Cardiac muscle cell (in vitro differentiated cells and primary cell): ENCODE measurements at regions not wholly inside any gene's neighbourhood (a gene's known extent, or its start where the extent isn't known, plus 50 kb on each side); places are given as distances from the start of the nearest gene placed in this dataset.
A peak's percentile ranks its signal among the peaks of the same experiment; 100 is the strongest.

Source experiments
- DNase-seq, 2 donors: peaks; one replicate each; pipeline versions ENCODE4 v3.0.0 to v3.0.0-alpha.2; 2010 to 2017; ENCODE audit warnings: low read depth in 1 of 2, low spot score in 1 of 2
- H3K27ac ChIP-seq: fragments of 200-600 bp; sonication (generic); 2 replicates; pipeline ENCODE4 v1.5.1; 2016
- H3K27me3 ChIP-seq: fragments of 200-600 bp; sonication (generic); 2 replicates; pipeline ENCODE4 v1.6.0; 2016; ENCODE audit warnings: control low read depth
- H3K36me3 ChIP-seq: fragments of 200-600 bp; sonication (generic); 2 replicates; pipeline ENCODE4 v1.5.1; 2016; ENCODE audit warnings: control low read depth
- H3K4me1 ChIP-seq: fragments of 200-600 bp; sonication (generic); 2 replicates; pipeline ENCODE4 v1.8.1; 2017; ENCODE audit warnings: low read depth, mild to moderate bottlenecking, mixed run types
- H3K4me3 ChIP-seq: fragments of 200-600 bp; sonication (generic); 2 replicates; pipeline ENCODE4 v1.5.1; 2016; ENCODE audit warnings: mild to moderate bottlenecking
- H3K9me3 ChIP-seq: fragments of 200-600 bp; sonication (generic); 2 replicates; pipeline ENCODE4 v1.5.1; 2017; ENCODE audit warnings: low read depth, mild to moderate bottlenecking, control low read depth
- CTCF ChIP-seq: IDR thresholded peaks from 2 replicates; pipeline ENCODE4 v1.5.1; 2012; ENCODE audit warnings: low read depth, mild to moderate bottlenecking, low read length

- no peaks in the 10 kb centered on the region for H3K4me1 ChIP-seq
- H3K9me3 ChIP-seq, result no peaks in the 10 kb centered on the region
- no peaks in the 10 kb centered on the region for H3K27me3 ChIP-seq
- no peak overlapping the region for H3K4me3 ChIP-seq
- no peak overlapping the region for H3K27ac ChIP-seq
- TF ChIP-seq CTCF, result no peak
- no peak for DNase-seq
- H3K36me3 ChIP-seq, result no peaks in the 10 kb centered on the region
These were observed 152.8 kb downstream of the B3GNT2 start for GRCh38 chr2:62348700-62349099.

- DNase-seq, result no peak
- Histone ChIP-seq H3K36me3 (no peaks in the 10 kb centered on the region), H3K27me3 (no peaks in the 10 kb centered on the region), H3K9me3 (no peaks in the 10 kb centered on the region), H3K4me3 (no peak overlapping the region), H3K4me1 (peaks cover 6% of the 10 kb centered on the region), H3K27ac (no peak overlapping the region)
- TF ChIP-seq CTCF, result no peak
These were observed 151.8 kb downstream of the B3GNT2 start for GRCh38 chr2:62347563-62348270.

- Histone ChIP-seq H3K36me3 (no peaks in the 10 kb centered on the region), H3K4me3 (no peak overlapping the region)
- TF ChIP-seq CTCF, result no peak
These were observed 148.6 kb downstream of the B3GNT2 start for GRCh38 chr2:62344472-62344871.

GRCh38 chr2:62343636-62344337 lies 147.9 kb downstream of the B3GNT2 start:
- Histone ChIP-seq H3K27me3 (no peaks in the 10 kb centered on the region), H3K4me1 (peaks cover 10% of the 10 kb centered on the region), H3K36me3 (no peaks in the 10 kb centered on the region), H3K9me3 (no peaks in the 10 kb centered on the region), H3K4me3 (no peak overlapping the region), H3K27ac (peak overlapping the region; percentile 89)
- no peak for TF ChIP-seq CTCF
- no peak for DNase-seq

More at GRCh38 chr2:62344472-62344871, 148.6 kb downstream of the B3GNT2 start:
- Histone ChIP-seq H3K27me3 (no peaks in the 10 kb centered on the region), H3K9me3 (no peaks in the 10 kb centered on the region), H3K27ac (no peak overlapping the region), H3K4me1 (peaks cover 10% of the 10 kb centered on the region)
- DNase-seq, result no peak

GRCh38 chr2:62343206-62343605 lies 147.3 kb downstream of the B3GNT2 start:
- TF ChIP-seq CTCF, result no peak
- Histone ChIP-seq H3K36me3 (no peaks in the 10 kb centered on the region), H3K27me3 (no peaks in the 10 kb centered on the region), H3K27ac (peak overlapping the region; percentile 89), H3K4me3 (no peak overlapping the region), H3K9me3 (no peaks in the 10 kb centered on the region), H3K4me1 (peaks cover 10% of the 10 kb centered on the region)
- DNase-seq, result no peak
